ENCODE measurements at regions not wholly inside any gene's neighbourhood (a gene's known extent, or its start where the extent isn't known, plus 50 kb on each side); places are given as distances from the start of the nearest gene placed in this dataset.

DNA sequence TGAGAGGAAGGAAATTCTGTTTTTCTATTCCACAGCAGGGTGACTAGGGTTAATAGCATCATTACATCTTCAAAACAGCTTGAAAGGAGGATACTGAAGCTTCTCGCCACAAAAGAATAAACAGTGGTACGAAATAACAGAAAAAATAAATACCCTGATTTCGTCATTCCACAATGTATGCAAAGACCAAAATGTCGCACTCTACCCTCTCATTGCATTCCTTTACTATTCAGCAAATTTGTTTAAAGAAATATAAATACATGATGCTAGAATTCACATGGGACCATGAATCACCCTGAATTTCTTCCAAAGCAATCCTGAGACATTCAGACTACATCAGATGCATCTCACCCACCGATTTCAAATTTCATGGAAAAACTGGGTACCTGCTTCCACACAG lies 112.3 kb upstream of the TOP3B start:
- Histone ChIP-seq H3K27ac (replicated peaks) (no peak overlapping the region), H3K4me3 (replicated peaks; ENCODE audit: insufficient read depth, low read length) (no peak overlapping the region), H3K27me3 (ENCODE audit: insufficient read depth, poor library complexity, severe bottlenecking) (no peaks in the 10 kb centered on the region)
- no peak for TF ChIP-seq POLR2AphosphoS5 (IDR thresholded peaks at IDR 0.05; ENCODE audit: low read depth)
- TF ChIP-seq, protein P1, sequence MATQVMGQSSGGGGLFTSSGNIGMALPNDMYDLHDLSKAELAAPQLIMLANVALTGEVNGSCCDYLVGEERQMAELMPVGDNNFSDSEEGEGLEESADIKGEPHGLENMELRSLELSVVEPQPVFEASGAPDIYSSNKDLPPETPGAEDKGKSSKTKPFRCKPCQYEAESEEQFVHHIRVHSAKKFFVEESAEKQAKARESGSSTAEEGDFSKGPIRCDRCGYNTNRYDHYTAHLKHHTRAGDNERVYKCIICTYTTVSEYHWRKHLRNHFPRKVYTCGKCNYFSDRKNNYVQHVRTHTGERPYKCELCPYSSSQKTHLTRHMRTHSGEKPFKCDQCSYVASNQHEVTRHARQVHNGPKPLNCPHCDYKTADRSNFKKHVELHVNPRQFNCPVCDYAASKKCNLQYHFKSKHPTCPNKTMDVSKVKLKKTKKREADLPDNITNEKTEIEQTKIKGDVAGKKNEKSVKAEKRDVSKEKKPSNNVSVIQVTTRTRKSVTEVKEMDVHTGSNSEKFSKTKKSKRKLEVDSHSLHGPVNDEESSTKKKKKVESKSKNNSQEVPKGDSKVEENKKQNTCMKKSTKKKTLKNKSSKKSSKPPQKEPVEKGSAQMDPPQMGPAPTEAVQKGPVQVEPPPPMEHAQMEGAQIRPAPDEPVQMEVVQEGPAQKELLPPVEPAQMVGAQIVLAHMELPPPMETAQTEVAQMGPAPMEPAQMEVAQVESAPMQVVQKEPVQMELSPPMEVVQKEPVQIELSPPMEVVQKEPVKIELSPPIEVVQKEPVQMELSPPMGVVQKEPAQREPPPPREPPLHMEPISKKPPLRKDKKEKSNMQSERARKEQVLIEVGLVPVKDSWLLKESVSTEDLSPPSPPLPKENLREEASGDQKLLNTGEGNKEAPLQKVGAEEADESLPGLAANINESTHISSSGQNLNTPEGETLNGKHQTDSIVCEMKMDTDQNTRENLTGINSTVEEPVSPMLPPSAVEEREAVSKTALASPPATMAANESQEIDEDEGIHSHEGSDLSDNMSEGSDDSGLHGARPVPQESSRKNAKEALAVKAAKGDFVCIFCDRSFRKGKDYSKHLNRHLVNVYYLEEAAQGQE (IDR thresholded peaks at IDR 0.05; ENCODE audit: insufficient replicate concordance, low read depth) = no peak
- TF ChIP-seq CTCF (IDR thresholded peaks at IDR 0.05; ENCODE audit: insufficient read depth, low read length) = no peak
- TF ChIP-seq GABPA (IDR thresholded peaks at IDR 0.05; ENCODE audit: low read depth) = no peak
- TF ChIP-seq SPI1 (IDR thresholded peaks at IDR 0.05; ENCODE audit: borderline replicate concordance, low read depth) = no peak
- DNase-seq (ENCODE audit: low read depth in 1 of 2, low spot score in 1 of 2) = no peak

DNA sequence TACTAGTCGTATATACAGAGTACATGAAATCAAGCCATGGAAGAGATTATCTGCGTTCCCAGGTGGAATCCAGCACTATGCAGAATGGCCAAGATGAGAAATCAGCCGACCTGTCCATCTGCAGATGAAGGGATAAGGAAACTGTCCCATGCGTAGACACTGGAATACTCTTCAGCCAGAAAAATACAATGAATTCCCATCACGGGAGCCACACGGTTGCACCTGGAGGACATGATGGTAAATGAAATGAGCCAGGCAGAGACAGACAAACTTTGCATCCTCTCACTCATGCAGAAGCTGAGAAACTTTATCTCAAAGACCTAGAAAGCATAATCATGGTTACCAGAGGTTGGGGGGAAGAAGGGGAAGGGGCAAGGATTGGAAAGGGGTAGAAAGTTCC lies 111.9 kb upstream of the TOP3B start:
- TF ChIP-seq GABPA (IDR thresholded peaks at IDR 0.05; ENCODE audit: low read depth) (no peak), SPI1 (IDR thresholded peaks at IDR 0.05; ENCODE audit: borderline replicate concordance, low read depth) (no peak), CTCF (IDR thresholded peaks at IDR 0.05; ENCODE audit: insufficient read depth, low read length) (no peak), POLR2AphosphoS5 (IDR thresholded peaks at IDR 0.05; ENCODE audit: low read depth) (no peak)
- TF ChIP-seq, protein P1 (IDR thresholded peaks at IDR 0.05; ENCODE audit: insufficient replicate concordance, low read depth) = no peak
- H3K27me3 ChIP-seq (ENCODE audit: insufficient read depth, poor library complexity, severe bottlenecking) = no peaks in the 10 kb centered on the region
- H3K27ac ChIP-seq (replicated peaks) = no peak overlapping the region
- no peak overlapping the region for H3K4me3 ChIP-seq (replicated peaks; ENCODE audit: insufficient read depth, low read length)
- DNase-seq (ENCODE audit: low read depth in 1 of 2, low spot score in 1 of 2) = no peak

- no peak overlapping the region for H3K4me3 ChIP-seq (replicated peaks; ENCODE audit: insufficient read depth, low read length)
- TF ChIP-seq SPI1 (IDR thresholded peaks at IDR 0.05; ENCODE audit: borderline replicate concordance, low read depth) (no peak), CTCF (IDR thresholded peaks at IDR 0.05; ENCODE audit: insufficient read depth, low read length) (no peak), GABPA (IDR thresholded peaks at IDR 0.05; ENCODE audit: low read depth) (no peak)
- TF ChIP-seq, protein P1 (IDR thresholded peaks at IDR 0.05; ENCODE audit: insufficient replicate concordance, low read depth) = no peak
- no peak for DNase-seq (ENCODE audit: low read depth in 1 of 2, low spot score in 1 of 2)
- H3K27me3 ChIP-seq (ENCODE audit: insufficient read depth, poor library complexity, severe bottlenecking) = no peaks in the 10 kb centered on the region
- H3K27ac ChIP-seq (replicated peaks) = no peak overlapping the region
Observed at GRCh38 chr22:22093743-22094142, 111.2 kb upstream of the TOP3B start.
